H1 (cell line): ENCODE measurements at regions not wholly inside any gene's neighbourhood (a gene's known extent, or its start where the extent isn't known, plus 50 kb on each side); places are given as distances from the start of the nearest gene placed in this dataset.

ENCODE experiments used
- CTCF ChIA-PET: fragments of 300-600 bp; sonication (Branson Sonifier 250); formaldehyde crosslinking; loops from one replicate; lab custom pipeline; 2021; ENCODE audit not compliant: partially characterized antibody; lab: Charles Lee
- POLR2A ChIA-PET: fragments of 300-600 bp; sonication (Branson Sonifier 250); formaldehyde crosslinking; loops from one replicate; lab custom pipeline; 2021; ENCODE audit warnings: inconsistent platforms; ENCODE audit not compliant: partially characterized antibody; lab: Charles Lee
- DNase-seq, 2 experiments: peaks; one replicate each; pipeline versions ENCODE4 v3.0.0 to v3.0.0-alpha.2; 2010 to 2022; ENCODE audit warnings: low spot score in 2 of 2, low read depth in 1 of 2, mixed read lengths in 1 of 2
- FAIRE-seq: peaks from 2 replicates; lab custom pipeline; 2011; peaks lifted over from hg19 to GRCh38; lab: Jason Lieb, UNC
- H2AFZ ChIP-seq: 2 replicates; pipeline ENCODE4 v1.8.1; 2012; ENCODE audit warnings: low read length, inconsistent platforms
- H2AK5ac ChIP-seq: 2 replicates; pipeline ENCODE4 v1.6.1; 2013; ENCODE audit warnings: low read depth, low read length
- H2BK120ac ChIP-seq: replicated peaks from 2 replicates; pipeline ENCODE3; 2013; ENCODE audit warnings: low read depth, low read length, inconsistent platforms
- H2BK12ac ChIP-seq: 2 replicates; pipeline ENCODE4 v1.6.1; 2013; ENCODE audit warnings: low read depth, low read length
- H2BK15ac ChIP-seq: 2 replicates; pipeline ENCODE4 v1.6.1; 2013; ENCODE audit warnings: low read length
- H2BK20ac ChIP-seq: 2 replicates; pipeline ENCODE4 v1.6.1; 2013; ENCODE audit warnings: low read length
- H2BK5ac ChIP-seq: 2 replicates; pipeline ENCODE4 v1.6.1; 2013; ENCODE audit warnings: low read depth, low read length
- H3K14ac ChIP-seq: 2 replicates; pipeline ENCODE4 v1.6.1; 2013; ENCODE audit warnings: inconsistent platforms; ENCODE audit not compliant: insufficient read length
- H3K18ac ChIP-seq: 2 replicates; pipeline ENCODE4 v1.6.1; 2013; ENCODE audit warnings: low read length; ENCODE audit errors: extremely low read depth
- H3K23ac ChIP-seq: 2 replicates; pipeline ENCODE4 v1.6.1; 2013; ENCODE audit warnings: inconsistent platforms; ENCODE audit not compliant: insufficient read length
- H3K23me2 ChIP-seq: 2 replicates; pipeline ENCODE4 v1.6.1; 2013; ENCODE audit warnings: low read depth, low read length
- H3K27ac ChIP-seq: 2 replicates; pipeline ENCODE4 v1.6.1; 2011; ENCODE audit warnings: low read depth, low read length, inconsistent platforms
- H3K27me3 ChIP-seq, 4 experiments: replicated peaks in 1 of 4; 1 replicate in 1 of 4; 2 replicates in 3 of 4; pipeline versions ENCODE4 v1.6.1 to v1.8.1; 2011 to 2013; ENCODE audit warnings: low read length in 3 of 4, mild to moderate bottlenecking in 3 of 4, inconsistent platforms in 2 of 4, mixed read lengths in 2 of 4, moderate library complexity in 1 of 4; ENCODE audit not compliant: control insufficient read depth in 3 of 4, insufficient read depth in 3 of 4; ENCODE audit errors: extremely low read depth in 1 of 4
- H3K36me3 ChIP-seq, 4 experiments: 2 replicates each; pipeline versions ENCODE4 v1.6.1 to v1.8.1; 2011 to 2013; ENCODE audit warnings: mild to moderate bottlenecking in 4 of 4, low read length in 3 of 4, moderate library complexity in 2 of 4, control low read depth in 1 of 4, inconsistent platforms in 1 of 4; ENCODE audit not compliant: insufficient read depth in 4 of 4, control insufficient read depth in 2 of 4
- H3K4ac ChIP-seq: replicated peaks from 2 replicates; pipeline ENCODE3; 2013; ENCODE audit warnings: low read length, low read depth, mixed read lengths, inconsistent platforms; ENCODE audit not compliant: insufficient read length
- H3K4me1 ChIP-seq, 4 experiments: replicated peaks in 1 of 4; 1 replicate in 1 of 4; 2 replicates in 3 of 4; pipeline versions ENCODE4 v1.6.1 to v1.8.1; 2011 to 2013; ENCODE audit warnings: low read length in 3 of 4, inconsistent platforms in 2 of 4, mixed read lengths in 1 of 4; ENCODE audit not compliant: insufficient read depth in 4 of 4, control insufficient read depth in 3 of 4
- H3K4me2 ChIP-seq, 2 experiments: 2 replicates each; pipeline versions ENCODE4 v1.6.1 to v1.8.1; 2011 to 2013; ENCODE audit warnings: low read depth in 2 of 2, low read length in 2 of 2, control low read depth in 1 of 2, inconsistent platforms in 1 of 2, mild to moderate bottlenecking in 1 of 2; ENCODE audit not compliant: insufficient read depth in 1 of 2
- H3K4me3 ChIP-seq, 4 experiments: fragments of 200-600, 300-600 bp in 1 of 4; sonication (generic), shearing (Covaris generic), sonication (Bioruptor Twin) in 1 of 4; 2 replicates each; pipeline versions ENCODE4 v1.5.1 to v1.8.1; 2011 to 2016; ENCODE audit warnings: low read length in 4 of 4, low read depth in 3 of 4, control low read depth in 2 of 4, inconsistent platforms in 2 of 4, mild to moderate bottlenecking in 2 of 4, mixed read lengths in 1 of 4, moderate library complexity in 1 of 4; ENCODE audit not compliant: insufficient read depth in 2 of 4; ENCODE audit errors: extremely low read depth in 1 of 4
- H3K56ac ChIP-seq: replicated peaks from 2 replicates; pipeline ENCODE3; 2013; ENCODE audit warnings: low read depth, mild to moderate bottlenecking, mixed read lengths, low read length, inconsistent platforms; ENCODE audit not compliant: insufficient read length
- H3K79me1 ChIP-seq: 2 replicates; pipeline ENCODE4 v1.6.1; 2013; ENCODE audit warnings: low read depth, low read length, control low read depth
- H3K79me2 ChIP-seq, 2 experiments: 2 replicates each; pipeline versions ENCODE4 v1.6.1 to v1.8.1; 2012 to 2013; ENCODE audit warnings: low read length in 2 of 2, mild to moderate bottlenecking in 2 of 2, inconsistent platforms in 1 of 2; ENCODE audit not compliant: insufficient read depth in 2 of 2, control insufficient read depth in 1 of 2
- H3K9ac ChIP-seq, 4 experiments: replicated peaks in 1 of 4; 1 replicate in 1 of 4; 2 replicates in 3 of 4; pipeline versions ENCODE4 v1.6.1 to v1.8.1; 2011 to 2013; ENCODE audit warnings: low read depth in 3 of 4, low read length in 3 of 4, control low read depth in 2 of 4, mild to moderate bottlenecking in 2 of 4, moderate library complexity in 2 of 4, inconsistent platforms in 1 of 4; ENCODE audit errors: extremely low read depth in 1 of 4
- H3K9me3 ChIP-seq, 2 experiments: 2 replicates each; pipeline versions ENCODE4 v1.6.1 to v1.8.1; 2012 to 2013; ENCODE audit warnings: mild to moderate bottlenecking in 2 of 2, moderate library complexity in 2 of 2, control low read depth in 1 of 2, inconsistent platforms in 1 of 2, low read depth in 1 of 2, low read length in 1 of 2, mixed read lengths in 1 of 2; ENCODE audit not compliant: insufficient read depth in 2 of 2
- H4K20me1 ChIP-seq, 2 experiments: replicated peaks in 1 of 2; 2 replicates each; pipeline versions ENCODE3 to v1.8.1; 2011 to 2013; ENCODE audit warnings: inconsistent platforms in 2 of 2, low read length in 2 of 2, mild to moderate bottlenecking in 1 of 2; ENCODE audit not compliant: insufficient read depth in 2 of 2, control insufficient read depth in 1 of 2
- H4K5ac ChIP-seq: 2 replicates; pipeline ENCODE4 v1.6.1; 2013; ENCODE audit warnings: low read length, low read depth, mixed read lengths, inconsistent platforms; ENCODE audit not compliant: insufficient read length
- H4K8ac ChIP-seq: 2 replicates; pipeline ENCODE4 v1.8.0; 2013; ENCODE audit warnings: mild to moderate bottlenecking, moderate library complexity, low read length, inconsistent platforms; ENCODE audit not compliant: insufficient read depth; ENCODE audit errors: extremely low read depth
- H4K91ac ChIP-seq: replicated peaks from 2 replicates; pipeline ENCODE3; 2013; ENCODE audit warnings: low read length, mixed read lengths, inconsistent platforms; ENCODE audit not compliant: insufficient read length
- BCL11A ChIP-seq, 2 experiments: IDR thresholded peaks; one replicate each; pipeline ENCODE4 v1.6.1; 2011; ENCODE audit warnings: low read depth in 2 of 2, low read length in 2 of 2, mild to moderate bottlenecking in 2 of 2
- CBX5 ChIP-seq: fragments of 300-800, 300-1000 bp; sonication (generic); IDR thresholded peaks from 2 replicates; pipeline ENCODE4 v1.7.1; 2016; ENCODE audit warnings: antibody characterized with exemption, low read length, low read depth
- CEBPB ChIP-seq: IDR thresholded peaks from 2 replicates; pipeline ENCODE4 v1.6.1; 2012; ENCODE audit warnings: low read depth, low read length
- FOSL1 ChIP-seq: IDR thresholded peaks from 2 replicates; pipeline ENCODE4 v1.6.1; 2011; ENCODE audit warnings: mild to moderate bottlenecking, low read depth, low read length, moderate library complexity; ENCODE audit not compliant: insufficient read depth
- JUN ChIP-seq: IDR thresholded peaks from 2 replicates; pipeline ENCODE4 v1.6.1; 2011; ENCODE audit warnings: low read depth, mild to moderate bottlenecking, improper control_type of control experiment, low read length
- RBBP5 ChIP-seq: IDR thresholded peaks from 2 replicates; pipeline ENCODE4 v1.7.1; 2012; ENCODE audit warnings: low read depth, mild to moderate bottlenecking, inconsistent platforms, low read length, moderate library complexity, borderline replicate concordance
- SP1 ChIP-seq: IDR thresholded peaks from 2 replicates; pipeline ENCODE4 v1.6.1; 2011; ENCODE audit warnings: low read depth, low read length
- SRF ChIP-seq: IDR thresholded peaks from 2 replicates; pipeline ENCODE4 v1.6.1; 2011; ENCODE audit warnings: mild to moderate bottlenecking, low read depth, low read length, moderate library complexity
- ZNF274 ChIP-seq: IDR thresholded peaks from 2 replicates; pipeline ENCODE4 v1.7.0; 2012; ENCODE audit warnings: low read length, borderline replicate concordance; ENCODE audit errors: extremely low read depth
- WGBS, 2 experiments: shearing (Covaris generic) in 1 of 2; methylation state at CpG; one replicate each; pipeline versions ENCODE4 v1.1.6 to v1.1.7; 2013 to 2015; ENCODE audit warnings: low lambda C conversion rate in 2 of 2, mixed read lengths in 2 of 2, inconsistent platforms in 1 of 2, low coverage in 1 of 2, missing lambda C conversion rate in 1 of 2; ENCODE audit not compliant: insufficient replicate concordance in 2 of 2, insufficient coverage in 1 of 2, insufficient read length in 1 of 2; ENCODE audit errors: extremely low coverage in 1 of 2, missing lambda C conversion rate in 1 of 2; 5-methylcytosine and 5-hydroxymethylcytosine counted together
- TF ChIP-seq, protein P1 (sequence below), 3 experiments: IDR thresholded peaks; 1 replicate in 2 of 3; 2 replicates in 1 of 3; pipeline versions ENCODE4 v1.5.1 to v1.6.1; 2011; ENCODE audit warnings: low read length in 3 of 3, mild to moderate bottlenecking in 3 of 3, inconsistent platforms in 2 of 3, low read depth in 1 of 3, moderate library complexity in 1 of 3; ENCODE audit not compliant: insufficient read depth in 1 of 3; ENCODE audit errors: control extremely low read depth in 1 of 3
- TF ChIP-seq, protein P2 (sequence below): IDR thresholded peaks from 2 replicates; pipeline ENCODE4 v1.6.1; 2012; ENCODE audit warnings: inconsistent platforms

DNA sequence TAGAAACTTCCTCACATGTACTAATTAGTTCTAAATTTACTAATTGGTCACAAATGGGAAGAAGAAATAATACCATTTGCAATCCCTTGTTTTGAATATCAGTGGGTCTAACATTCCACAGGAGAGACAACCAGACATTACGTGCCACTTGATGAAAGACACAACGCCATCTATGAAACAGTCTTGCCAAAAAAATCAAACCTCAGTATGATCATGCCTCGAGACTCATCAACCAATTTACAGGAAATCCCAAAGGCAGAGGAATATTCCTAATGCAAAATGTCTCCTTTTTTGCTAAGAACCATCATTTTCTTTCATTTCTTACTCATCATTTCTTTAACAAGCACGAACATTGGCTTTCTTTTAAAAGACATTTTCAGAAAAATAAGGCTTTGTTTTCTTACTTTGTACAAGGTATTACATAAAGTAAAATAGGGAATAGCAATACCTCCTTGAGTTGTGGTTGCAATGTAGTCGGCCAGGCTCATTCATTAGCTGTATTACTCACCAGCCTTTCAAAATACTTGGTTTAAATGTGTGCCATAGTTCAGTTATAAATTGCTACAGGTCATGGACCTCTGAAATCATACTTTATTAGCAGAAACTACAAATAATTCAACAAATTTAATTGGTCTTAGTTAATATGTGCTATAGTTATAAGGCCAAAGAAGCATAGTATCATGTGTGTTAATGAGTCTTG is 436.2 kb upstream of the FLRT2 start:
- Histone ChIP-seq H3K23ac (no peak overlapping the region), H2BK20ac (no peak overlapping the region), H4K20me1 (no peaks in the 10 kb centered on the region), H2BK5ac (no peak overlapping the region), H4K8ac (no peak overlapping the region), H3K4me3 (no peak overlapping the region), H2BK12ac (no peak overlapping the region), H4K5ac (no peak overlapping the region), H3K79me1 (no peaks in the 10 kb centered on the region), H3K36me3 (no peaks in the 10 kb centered on the region), H3K9me3 (no peaks in the 10 kb centered on the region), H3K23me2 (no peaks in the 10 kb centered on the region)
- DNase-seq: no peak
- TF ChIP-seq CEBPB (no peak), FOSL1 (no peak), JUN (no peak), BCL11A (IDR thresholded peaks at IDR 0.05; ENCODE audit: low read depth in 2 of 2, low read length in 2 of 2) (no peak), RBBP5 (no peak), SP1 (no peak), CBX5 (no peak), SRF (no peak), ZNF274 (no peak)
- TF ChIP-seq, protein P1, sequence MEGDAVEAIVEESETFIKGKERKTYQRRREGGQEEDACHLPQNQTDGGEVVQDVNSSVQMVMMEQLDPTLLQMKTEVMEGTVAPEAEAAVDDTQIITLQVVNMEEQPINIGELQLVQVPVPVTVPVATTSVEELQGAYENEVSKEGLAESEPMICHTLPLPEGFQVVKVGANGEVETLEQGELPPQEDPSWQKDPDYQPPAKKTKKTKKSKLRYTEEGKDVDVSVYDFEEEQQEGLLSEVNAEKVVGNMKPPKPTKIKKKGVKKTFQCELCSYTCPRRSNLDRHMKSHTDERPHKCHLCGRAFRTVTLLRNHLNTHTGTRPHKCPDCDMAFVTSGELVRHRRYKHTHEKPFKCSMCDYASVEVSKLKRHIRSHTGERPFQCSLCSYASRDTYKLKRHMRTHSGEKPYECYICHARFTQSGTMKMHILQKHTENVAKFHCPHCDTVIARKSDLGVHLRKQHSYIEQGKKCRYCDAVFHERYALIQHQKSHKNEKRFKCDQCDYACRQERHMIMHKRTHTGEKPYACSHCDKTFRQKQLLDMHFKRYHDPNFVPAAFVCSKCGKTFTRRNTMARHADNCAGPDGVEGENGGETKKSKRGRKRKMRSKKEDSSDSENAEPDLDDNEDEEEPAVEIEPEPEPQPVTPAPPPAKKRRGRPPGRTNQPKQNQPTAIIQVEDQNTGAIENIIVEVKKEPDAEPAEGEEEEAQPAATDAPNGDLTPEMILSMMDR (IDR thresholded peaks at IDR 0.05; ENCODE audit: control extremely low read depth in 1 of 3, insufficient read depth in 1 of 3, low read depth in 1 of 3, low read length in 3 of 3): no peak
- TF ChIP-seq, protein P2, sequence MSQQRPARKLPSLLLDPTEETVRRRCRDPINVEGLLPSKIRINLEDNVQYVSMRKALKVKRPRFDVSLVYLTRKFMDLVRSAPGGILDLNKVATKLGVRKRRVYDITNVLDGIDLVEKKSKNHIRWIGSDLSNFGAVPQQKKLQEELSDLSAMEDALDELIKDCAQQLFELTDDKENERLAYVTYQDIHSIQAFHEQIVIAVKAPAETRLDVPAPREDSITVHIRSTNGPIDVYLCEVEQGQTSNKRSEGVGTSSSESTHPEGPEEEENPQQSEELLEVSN: no peak
- TF ChIP-seq, all 59 proteins: peak for 0
- CTCF ChIA-PET: no interaction called here
- no peak overlapping the region for H3K56ac ChIP-seq
- WGBS, 2 experiments: 92% methylated on average over 5 of the region's 5 CpGs; no CpG with 5 or more reads in 1 of the 2 experiments
- no peak overlapping the region for H3K18ac ChIP-seq
- no peak overlapping the region for H2AFZ ChIP-seq
- H3K4me1 ChIP-seq: no peaks in the 10 kb centered on the region
- no peak overlapping the region for H2BK15ac ChIP-seq
- H3K79me2 ChIP-seq: no peaks in the 10 kb centered on the region
- FAIRE-seq: no peak
- no peak overlapping the region for H3K14ac ChIP-seq
- POLR2A ChIA-PET: no interaction called here
- no peaks in the 10 kb centered on the region for H3K27me3 ChIP-seq
- H3K4ac ChIP-seq: no peak overlapping the region
- H2BK120ac ChIP-seq: no peak overlapping the region
- no peak overlapping the region for H2AK5ac ChIP-seq
- H3K4me2 ChIP-seq: no peak overlapping the region
- no peak overlapping the region for H4K91ac ChIP-seq
- H3K27ac ChIP-seq: no peak overlapping the region
- H3K9ac ChIP-seq: no peak overlapping the region
